ENCODE measurements at regions not wholly inside any gene's neighbourhood (a gene's known extent, or its start where the extent isn't known, plus 50 kb on each side); places are given as distances from the start of the nearest gene placed in this dataset.

DNA sequence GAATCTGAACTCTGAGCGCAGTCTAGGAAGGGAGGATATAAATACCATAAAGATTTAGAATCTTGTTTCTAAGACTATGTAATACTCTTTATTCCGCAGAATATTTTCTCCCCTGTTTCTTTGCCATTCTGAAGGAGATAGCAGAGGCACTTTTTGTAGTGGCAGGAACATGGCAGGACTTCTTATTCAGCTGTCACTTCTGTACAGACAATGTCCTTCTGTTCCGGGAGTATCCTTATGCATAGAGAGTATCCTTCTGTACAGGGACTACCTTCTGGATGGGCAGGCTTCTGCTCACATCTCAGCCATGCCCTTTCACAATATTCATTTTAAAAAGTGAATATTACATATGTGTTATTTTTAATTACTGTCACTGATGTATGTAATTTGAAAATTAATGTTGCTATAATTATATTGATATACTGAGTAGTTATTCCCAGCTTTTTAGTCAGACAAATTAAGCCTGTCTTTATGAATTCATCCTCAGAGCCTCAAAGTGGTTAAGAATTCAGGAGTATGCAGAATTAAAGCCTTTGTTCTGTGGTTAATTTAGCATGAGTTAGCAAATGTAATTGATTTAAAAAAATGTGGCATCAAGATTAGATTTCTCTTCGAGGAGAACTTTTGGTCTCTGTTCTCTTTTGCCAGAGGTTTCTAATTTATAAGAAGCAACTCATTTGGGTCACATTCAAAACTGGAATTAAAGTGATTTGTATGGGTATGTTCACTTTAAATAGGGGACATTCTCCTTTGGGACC, 174.4 kb downstream of the FHIP1A start:
- TF ChIP-seq, protein P1, sequence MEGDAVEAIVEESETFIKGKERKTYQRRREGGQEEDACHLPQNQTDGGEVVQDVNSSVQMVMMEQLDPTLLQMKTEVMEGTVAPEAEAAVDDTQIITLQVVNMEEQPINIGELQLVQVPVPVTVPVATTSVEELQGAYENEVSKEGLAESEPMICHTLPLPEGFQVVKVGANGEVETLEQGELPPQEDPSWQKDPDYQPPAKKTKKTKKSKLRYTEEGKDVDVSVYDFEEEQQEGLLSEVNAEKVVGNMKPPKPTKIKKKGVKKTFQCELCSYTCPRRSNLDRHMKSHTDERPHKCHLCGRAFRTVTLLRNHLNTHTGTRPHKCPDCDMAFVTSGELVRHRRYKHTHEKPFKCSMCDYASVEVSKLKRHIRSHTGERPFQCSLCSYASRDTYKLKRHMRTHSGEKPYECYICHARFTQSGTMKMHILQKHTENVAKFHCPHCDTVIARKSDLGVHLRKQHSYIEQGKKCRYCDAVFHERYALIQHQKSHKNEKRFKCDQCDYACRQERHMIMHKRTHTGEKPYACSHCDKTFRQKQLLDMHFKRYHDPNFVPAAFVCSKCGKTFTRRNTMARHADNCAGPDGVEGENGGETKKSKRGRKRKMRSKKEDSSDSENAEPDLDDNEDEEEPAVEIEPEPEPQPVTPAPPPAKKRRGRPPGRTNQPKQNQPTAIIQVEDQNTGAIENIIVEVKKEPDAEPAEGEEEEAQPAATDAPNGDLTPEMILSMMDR (IDR thresholded peaks at IDR 0.05; ENCODE audit: insufficient read depth, low read length, poor library complexity, severe bottlenecking), result no peak
- TF ChIP-seq EZH2phosphoT487 (conservative IDR thresholded peaks at IDR 0.05; ENCODE audit: low read length), result no peak

All from SU-DHL-6 (cell line).